ENCODE measurements at regions not wholly inside any gene's neighbourhood (a gene's known extent, or its start where the extent isn't known, plus 50 kb on each side); places are given as distances from the start of the nearest gene placed in this dataset.

- FAIRE-seq = no peak
- CTCF ChIA-PET = no interaction called here
Measured at GRCh38 chr7:148474481-148475025, 116.0 kb upstream of the C7orf33 start.

More at GRCh38 chr7:148474481-148475025, 116.0 kb upstream of the C7orf33 start:
- TF ChIP-seq MAX (IDR thresholded peaks at IDR 0.05) = no peak
- TF ChIP-seq E2F6 (IDR thresholded peaks at IDR 0.05; ENCODE audit: borderline replicate concordance, low read depth) = no peak
- no peak for TF ChIP-seq POLR2AphosphoS2 (conservative IDR thresholded peaks at IDR 0.05; ENCODE audit: low read length)
- no peak for TF ChIP-seq ZFP36 (IDR thresholded peaks at IDR 0.05; ENCODE audit: borderline replicate concordance, partially characterized antibody)
- no peak for TF ChIP-seq REST (IDR thresholded peaks at IDR 0.05)
- TF ChIP-seq BCL3 (IDR thresholded peaks at IDR 0.05) = no peak
- no peak for TF ChIP-seq KDM5A (IDR thresholded peaks at IDR 0.05)
- TF ChIP-seq PBX3 (IDR thresholded peaks at IDR 0.05) = no peak
- no peak for TF ChIP-seq NFE2L2 (conservative IDR thresholded peaks at IDR 0.05; ENCODE audit: low read length)
- no peak for TF ChIP-seq CTCF (IDR thresholded peaks at IDR 0.05)
- no peak for TF ChIP-seq SREBF2 (IDR thresholded peaks at IDR 0.05)
- TF ChIP-seq RCOR1 (IDR thresholded peaks at IDR 0.05; ENCODE audit: low read depth, low read length) = no peak
- no peak for TF ChIP-seq POLR2A (IDR thresholded peaks at IDR 0.05; ENCODE audit: low read length)
- TF ChIP-seq MAFK (IDR thresholded peaks at IDR 0.05; ENCODE audit: partially characterized antibody) = no peak
- no peak for TF ChIP-seq FOXS1 (CRISPR knock-in tag; IDR thresholded peaks at IDR 0.05)
- no peak for TF ChIP-seq BHLHE40 (IDR thresholded peaks at IDR 0.05; ENCODE audit: low read depth, low read length)
- TF ChIP-seq RAD21 (conservative IDR thresholded peaks at IDR 0.05 in 1 of 2, IDR thresholded peaks at IDR 0.05 in 1 of 2) = no peak
- no peak for TF ChIP-seq GATA3 (IDR thresholded peaks at IDR 0.05; ENCODE audit: borderline replicate concordance)
- no peak for TF ChIP-seq CBX8 (IDR thresholded peaks at IDR 0.05)
- TF ChIP-seq RNF2 (IDR thresholded peaks at IDR 0.05; ENCODE audit: borderline replicate concordance, low read depth) = no peak
- Histone ChIP-seq H3K4me3 (no peak overlapping the region), H3K4me2 (no peak overlapping the region), H3K27ac (no peak overlapping the region), H3K9me3 (no peaks in the 10 kb centered on the region), H3K4me1 (no peaks in the 10 kb centered on the region)
- DNase-seq (ENCODE audit: low read depth in 1 of 2, low spot score in 1 of 2) (no peak), ATAC-seq (no peak)
- POLR2A ChIA-PET = no interaction called here
- WGBS (ENCODE audit: missing lambda C conversion rate) = 52% methylated on average over 6 of the region's 6 CpGs
